ENCODE measurements at regions not wholly inside any gene's neighbourhood (a gene's known extent, or its start where the extent isn't known, plus 50 kb on each side); places are given as distances from the start of the nearest gene placed in this dataset.

DNA sequence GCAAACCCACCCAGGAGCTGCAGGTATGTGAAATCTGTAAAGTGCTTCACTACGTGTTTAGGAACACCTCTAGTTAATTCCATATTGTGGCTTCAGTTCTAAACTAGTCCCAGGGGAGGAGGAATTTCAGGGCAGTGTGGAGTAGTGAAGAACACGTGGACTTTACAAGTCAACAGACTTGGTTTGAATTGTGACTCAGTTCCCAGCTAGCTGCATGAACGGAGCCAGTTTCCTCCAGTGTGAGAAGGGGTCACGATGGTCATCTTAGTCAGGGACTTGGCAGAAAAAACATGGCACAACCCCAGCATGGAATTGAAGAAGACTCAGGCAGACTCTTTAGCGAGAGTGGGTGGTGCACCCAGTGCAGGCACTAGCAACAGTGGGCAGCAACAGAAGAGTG lies 175.7 kb upstream of the UBL3 start:
- no peak for DNase-seq

DNA sequence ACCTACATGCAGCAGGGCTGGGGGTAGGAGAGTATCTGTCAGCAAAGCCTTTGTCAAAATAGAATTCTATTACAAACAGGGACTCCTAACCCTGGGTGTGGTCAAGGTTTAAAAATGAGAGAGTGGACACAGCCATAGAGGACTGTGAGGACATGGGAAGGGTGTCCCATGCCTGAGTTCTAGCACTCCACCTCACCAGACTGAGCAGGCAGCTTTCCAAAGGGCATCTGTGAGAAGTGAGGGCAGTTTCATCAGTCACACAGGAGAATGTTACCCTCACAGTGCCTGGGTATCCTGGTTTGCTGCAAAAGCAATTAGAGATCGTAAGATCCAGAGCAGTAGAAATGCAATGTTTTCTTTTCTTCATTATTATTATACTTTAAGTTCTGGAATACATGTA lies 174.9 kb upstream of the UBL3 start:
- DNase-seq: no peak

DNA sequence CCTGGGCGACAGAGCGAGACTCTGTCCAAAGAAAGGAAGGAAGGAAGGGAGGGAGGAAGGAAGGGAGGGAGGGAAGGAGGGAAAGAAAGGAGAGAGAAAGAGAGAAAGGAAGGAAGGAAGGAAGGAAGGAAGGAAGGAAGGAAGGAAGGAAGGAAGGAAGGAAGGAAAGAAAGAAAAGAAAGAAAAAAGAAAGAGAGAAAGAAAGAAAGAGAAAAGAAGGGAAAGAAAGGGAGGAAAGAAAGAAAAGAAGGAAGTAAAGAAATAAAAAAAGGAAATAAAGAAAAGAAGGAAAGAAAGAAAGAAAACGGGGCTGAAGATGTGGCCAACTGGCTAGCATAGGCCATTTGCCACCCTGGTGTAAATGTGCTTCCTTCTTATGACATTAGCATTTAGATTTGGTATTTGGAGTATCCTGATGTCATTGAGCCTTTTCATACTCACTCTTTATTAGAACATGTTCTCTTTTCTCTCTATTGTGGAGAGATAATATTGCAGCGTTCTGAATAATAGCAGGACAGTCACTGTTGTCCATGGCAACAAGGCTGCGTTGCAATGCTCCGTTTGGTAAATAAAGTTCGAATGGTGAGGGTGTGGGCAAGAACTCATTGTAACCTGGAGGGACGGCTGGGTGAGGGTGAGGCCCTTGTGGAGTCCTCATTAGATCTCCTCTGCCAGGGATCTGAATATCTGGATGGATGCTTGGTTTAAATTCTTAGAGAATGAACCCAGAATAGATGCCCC lies 173.9 kb upstream of the UBL3 start:
- DNase-seq: no peak

DNA sequence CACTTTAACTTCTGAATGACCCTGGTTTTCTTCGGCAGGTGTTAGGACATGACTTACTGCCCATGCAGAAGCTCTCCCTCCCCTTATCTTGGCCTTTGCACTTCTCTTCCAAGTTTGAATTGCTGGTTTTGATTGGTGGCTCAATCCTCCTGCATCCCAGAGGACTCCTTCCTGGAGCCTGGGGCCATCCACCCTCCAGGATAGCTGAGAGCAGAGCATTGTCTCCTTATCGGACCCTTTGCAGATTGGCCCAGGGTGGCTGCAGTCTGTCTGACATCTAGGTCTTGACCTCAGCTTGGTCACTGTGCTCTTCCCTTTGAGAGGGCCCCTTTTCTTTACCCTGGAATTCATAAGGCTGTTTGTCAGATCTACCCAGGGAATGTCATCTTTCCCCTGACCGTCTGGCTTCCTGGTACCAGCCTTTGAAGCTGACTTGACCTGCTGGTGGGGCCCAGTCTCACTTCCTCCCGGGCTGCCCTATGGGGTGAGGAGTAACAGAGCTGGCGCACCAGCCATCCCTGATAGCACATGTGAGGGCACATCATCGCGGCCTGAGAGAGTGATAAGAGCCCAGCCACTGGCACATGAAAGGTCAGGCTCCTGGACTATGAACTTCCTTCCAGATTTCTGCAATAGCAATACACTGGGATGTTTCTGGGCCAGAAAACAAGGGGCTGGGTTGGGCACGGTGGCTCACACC lies 172.9 kb upstream of the UBL3 start:
- DNase-seq: no peak

DNA sequence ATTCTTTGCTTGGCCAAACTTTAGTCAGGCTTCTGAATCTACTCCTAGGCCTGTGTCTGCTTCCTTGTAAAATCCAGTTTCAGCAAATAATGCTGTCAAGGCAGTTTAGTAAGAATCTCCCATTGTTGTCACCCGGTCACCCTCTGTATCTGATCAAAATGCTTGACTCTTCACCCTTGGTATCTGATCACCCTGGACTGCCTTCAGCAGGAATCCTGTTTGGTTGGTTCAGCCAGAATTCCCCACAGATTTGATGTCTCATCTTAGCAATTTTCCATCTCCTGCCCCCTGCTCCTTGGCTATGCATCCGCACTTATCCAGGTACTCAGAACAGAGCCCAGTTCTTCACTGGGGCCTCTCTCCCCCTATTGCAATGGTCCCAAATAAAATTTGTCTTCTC lies 172.4 kb upstream of the UBL3 start:
- DNase-seq: no peak

DNA sequence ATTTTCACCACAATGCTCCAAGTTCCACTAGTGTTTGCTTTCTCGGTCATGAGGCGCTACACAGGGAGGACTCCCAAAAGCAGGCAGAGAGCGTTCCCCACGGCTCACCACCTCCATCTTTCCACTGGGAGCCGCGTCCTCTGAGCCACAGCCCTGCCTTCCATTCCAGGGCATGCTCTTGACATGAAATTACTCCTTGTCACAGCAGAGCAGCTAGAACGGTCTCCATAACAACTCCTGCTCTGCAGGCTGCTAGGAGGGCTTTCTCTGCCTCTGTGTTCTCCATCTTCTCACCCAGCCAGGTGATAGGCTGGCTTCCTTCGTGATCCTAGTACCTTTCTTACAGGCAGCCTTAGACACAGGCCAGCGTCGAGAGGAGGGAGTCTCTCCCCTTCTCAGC lies 171.8 kb upstream of the UBL3 start:
- no peak for DNase-seq

DNA sequence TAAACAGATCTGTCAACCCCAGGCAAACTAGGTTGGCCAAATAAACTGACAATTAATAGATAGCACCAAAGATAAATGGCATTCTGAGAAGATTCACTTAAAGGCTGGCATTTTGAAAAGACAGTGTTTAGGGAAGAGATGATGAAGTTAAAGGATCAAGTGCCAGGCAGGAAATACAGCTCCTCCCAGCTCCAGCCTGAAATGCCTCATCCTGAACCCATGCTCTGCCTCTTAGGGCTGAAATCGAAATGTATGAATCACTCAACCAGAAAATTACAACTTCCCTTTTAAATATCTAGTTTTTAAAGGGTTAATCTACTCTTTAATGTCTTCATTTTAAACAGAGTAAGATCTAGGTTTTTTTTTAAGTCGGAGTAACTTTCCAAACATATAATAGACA lies 171.2 kb upstream of the UBL3 start:
- no peak for DNase-seq

DNA sequence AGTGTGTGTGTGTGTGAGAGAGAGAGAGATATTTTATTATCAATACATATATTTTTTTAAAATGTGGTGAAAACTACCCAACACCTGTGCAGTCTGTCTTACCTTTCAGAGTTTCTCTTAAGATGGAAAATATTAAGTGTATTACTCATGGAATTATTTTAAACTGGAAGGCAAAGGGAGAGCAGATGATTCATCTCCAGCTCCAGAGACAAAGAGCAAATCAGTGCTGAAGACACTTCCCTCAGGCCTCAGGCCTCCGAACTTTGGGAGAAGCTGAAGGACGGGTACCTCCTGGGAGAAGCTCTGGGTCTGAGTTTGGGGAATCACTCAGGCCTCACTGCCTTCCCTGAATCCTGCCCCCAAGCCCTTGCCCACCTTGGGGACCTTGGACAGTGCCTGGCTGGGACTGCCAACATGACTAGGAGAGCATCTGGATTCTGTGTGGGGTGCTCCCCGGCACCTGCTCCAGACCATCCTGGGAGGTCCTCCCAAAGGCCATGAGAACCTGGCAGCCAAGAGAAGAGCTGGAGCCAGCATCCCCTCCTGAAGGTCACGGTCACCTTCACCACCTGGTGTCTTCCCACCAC lies 170.4 kb upstream of the UBL3 start:
- no peak for DNase-seq

DNA sequence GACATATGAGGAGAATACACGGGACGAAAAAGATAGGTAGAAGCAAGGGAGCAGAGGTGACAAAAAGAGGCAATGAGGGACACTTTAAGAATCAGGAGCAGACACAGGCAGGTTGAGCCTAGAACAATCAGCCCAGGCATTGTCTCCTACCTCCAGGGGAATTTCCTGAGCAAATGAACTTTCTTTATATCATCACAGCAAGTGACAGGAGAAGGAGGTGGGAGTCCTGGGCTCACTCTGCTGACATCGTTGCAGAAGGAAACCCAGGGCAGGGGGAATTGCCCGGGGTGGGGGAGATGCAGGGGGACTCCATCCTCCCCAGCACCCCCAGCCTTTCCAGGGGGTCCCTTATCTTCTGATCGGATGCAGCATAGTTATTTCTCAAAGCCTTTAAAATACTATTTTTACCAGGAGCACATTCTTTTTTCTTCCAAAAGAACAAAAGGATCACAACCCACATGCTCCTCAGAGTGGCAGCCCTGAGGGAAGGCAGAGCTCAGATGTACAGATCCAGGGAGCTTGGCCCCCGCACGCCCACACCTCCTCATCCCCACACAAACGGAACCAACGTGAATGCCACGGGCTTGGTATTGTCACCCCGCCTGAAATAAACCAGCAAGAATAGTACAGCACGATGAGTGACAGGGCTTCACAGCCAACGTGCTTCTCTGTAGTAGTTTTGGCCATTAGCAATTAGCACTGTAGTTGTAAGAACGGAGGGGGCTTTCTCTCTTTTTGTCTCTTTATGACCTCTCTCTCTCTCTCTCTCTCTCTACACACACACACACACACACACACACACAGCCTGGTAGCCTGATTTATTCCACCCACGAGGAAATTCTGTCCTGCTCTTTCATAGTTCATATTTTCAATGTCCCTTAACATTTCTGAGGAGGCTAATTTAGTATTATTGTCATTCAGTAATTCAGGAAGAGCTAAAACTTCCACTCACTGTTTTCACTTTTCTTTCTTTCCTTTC lies 169.5 kb upstream of the UBL3 start:
- DNase-seq: no peak

DNA sequence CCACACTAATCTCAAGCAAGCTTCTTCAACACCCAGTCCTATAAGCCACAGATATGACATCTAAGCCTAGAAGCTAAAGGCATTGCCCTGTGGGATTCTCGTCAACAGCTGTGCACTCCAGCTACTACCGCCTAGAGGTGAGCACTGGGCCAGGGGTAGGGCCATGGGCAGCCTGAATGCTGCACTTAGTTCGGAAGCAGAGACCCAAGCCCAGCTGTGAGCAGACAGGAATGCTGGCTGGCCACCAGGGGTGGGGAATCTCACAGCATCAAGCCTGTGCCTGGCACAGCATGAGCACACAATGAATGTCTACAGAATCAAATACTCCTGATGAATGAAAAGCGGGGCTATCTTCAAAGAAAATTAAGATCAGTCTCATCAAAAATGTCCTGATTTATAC lies 167.5 kb upstream of the UBL3 start:
- peak; percentile 36 for DNase-seq

DNA sequence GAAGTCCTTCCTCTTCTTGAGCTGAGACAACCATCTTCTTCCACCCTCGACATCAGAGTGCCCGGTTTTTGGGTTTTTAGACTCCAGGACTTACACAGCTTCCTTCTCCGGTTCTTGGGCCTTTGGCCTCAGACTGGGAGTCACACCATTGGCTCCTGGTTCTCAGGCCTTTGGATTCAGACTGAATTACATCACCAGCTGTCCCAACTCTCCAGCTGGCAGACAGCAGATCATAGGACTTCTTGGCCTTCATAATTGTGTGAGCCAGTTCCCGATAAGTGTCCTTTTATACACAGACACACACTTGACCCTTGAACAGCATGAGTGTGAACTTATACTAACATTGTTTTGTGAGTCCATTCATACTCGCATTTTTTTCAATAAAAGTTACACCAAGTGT lies 166.0 kb upstream of the UBL3 start:
- no peak for DNase-seq

DNA sequence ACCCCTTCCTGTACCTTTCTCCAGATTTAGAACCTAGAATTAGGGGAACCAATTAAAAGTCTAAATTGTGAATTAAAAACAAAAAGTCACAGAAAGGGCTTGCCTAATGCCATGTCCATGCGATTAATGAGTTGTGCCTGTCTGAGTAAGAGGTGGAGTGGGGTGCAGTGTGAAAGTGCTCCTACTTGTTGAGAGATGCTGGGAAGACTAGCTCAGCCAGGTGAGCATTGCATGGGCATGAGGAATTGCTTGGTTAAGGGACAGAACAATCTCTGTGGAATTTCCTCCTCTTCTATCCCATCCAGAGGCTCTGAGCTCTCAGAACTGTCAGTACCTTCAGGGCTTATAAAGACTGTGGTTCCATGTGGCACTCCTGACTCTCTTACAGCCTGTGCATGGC lies 159.0 kb upstream of the UBL3 start:
- DNase-seq: no peak

DNA sequence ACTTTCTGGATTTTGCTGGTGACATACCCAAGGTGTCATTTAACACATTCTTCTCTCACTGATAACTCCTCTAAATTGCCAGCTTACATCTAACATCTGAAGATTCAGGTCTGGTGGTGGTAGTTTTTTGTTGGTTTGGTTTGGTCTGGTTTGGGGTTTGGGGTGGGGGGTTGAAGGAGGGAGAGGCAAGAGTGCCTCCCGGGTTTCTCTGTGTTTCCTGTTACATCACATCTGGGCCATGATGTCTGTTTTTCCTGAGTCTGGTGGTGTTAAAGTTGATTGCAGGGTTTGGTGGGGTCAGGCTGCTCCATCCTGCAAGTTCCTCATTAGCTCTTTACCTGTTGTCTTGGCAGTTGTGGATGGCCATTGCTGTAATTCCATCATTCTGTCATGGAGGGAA lies 155.8 kb upstream of the UBL3 start:
- no peak for DNase-seq

DNA sequence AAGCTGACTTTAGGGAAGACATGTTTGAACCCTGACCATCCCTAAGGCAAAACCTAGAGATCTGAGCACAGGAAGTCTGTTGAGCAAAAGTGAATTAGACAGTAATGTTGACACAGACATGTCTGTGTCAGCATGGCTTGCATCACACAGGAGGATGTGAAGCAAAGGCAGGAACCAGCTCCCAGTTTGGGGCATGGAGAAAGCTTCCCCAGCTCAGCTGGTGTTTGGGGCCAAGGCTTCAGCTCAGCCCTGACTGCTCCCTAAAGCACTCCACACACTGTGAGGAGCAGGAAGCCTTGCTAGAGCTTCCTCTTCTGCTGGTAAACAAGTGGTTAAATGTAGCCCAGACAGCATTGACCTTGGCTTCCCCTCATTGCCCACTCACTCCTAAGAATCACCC lies 153.8 kb upstream of the UBL3 start:
- no peak for DNase-seq

DNA sequence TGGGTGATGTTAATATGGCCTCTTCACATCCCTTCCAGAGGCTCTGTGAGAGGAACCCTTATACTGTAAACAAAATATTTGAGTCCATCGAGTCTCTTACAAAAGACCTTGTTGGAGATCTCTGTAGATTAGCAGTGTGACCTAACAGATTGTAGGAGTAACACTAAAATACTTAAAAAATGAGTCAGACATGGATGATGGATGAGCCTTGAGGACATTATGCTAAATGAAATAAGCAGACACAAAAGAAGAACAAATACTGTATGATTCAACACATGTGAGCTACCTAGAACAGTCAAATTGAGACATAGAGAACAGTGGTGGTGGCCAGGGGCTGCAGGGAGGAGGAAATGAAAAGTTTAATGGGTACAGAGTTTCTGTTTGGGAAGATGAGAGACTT lies 152.2 kb upstream of the UBL3 start:
- DNase-seq: no peak

DNA sequence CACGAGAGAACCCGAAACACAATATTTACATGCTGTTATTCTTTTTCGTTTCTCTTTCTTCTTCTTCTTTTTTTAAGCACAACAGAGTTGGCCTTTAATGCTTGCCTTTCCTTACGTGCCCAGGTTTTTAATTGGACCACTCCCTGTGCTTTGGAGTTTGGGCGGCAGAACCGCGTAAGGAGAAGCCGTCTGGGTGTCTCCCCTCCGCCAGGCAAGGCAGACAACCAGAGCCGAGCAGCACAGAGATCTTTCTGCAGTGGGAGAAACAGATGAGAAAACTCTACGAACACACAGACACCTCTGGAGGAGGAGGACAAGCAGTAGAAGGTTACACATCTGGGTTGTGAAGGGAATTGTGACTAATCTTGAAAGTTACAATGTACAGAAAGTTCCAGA lies 150.0 kb upstream of the UBL3 start:
- DNase-seq: no peak

DNA sequence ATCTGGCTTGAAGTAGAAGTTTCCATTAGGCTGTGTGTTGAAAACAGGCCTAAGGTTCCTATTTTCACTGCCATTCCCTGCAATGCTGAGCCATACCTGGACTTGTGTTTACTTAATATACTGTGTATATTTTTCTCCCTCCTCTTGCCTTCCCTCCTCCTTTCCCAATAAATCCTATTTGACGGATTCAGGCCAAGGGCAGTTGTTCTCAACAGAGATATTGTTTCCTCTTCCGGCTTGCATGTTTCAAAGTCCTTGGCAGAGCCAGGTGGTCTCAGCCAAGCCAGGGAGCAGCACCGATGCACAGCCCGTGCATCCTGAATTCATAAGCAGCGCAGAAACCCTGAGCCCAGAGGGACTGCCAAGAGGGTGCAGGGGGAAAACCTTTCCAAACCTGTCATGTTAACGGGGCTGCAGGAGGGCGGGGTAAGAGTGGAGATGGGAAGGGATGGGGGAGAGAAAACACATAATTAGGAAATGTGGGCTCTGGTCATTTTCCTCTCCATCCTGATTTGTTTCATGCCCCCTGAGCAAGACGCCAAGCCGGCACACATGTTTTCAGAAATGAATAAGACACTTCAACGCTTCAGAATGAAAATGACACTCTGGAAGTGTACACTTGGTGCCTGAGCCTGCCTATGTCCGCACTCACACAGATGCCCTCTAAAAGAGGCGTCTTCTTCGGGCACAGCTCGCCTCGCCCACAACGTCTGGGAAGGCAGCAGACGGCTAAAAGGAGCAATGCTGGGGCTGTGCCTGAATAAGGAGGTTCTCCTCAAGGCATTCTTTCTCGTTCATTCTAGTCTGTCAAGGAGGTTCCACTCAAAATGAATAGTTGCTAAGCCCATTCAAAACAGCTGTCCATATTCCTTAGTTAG lies 149.3 kb upstream of the UBL3 start:
- DNase-seq: no peak

DNA sequence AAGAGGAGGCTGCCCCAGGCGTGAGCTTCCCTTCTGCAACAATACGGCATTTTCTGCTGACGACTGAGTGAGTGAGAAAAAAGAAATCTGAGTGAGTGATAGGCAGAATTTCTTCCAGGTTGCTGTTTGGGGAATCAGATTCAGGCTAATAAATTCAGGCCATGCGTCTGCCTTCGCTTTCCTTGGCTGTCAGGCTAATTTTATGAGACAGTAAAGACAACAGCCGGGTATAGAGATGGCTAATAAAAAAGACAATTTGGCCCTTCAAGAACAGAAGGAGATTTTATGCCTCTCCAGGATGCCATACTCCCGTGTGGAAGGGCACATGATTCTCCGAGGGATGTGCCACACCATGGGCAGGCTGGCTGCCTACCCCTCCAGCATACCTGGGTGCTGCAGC lies 145.9 kb upstream of the UBL3 start:
- DNase-seq: no peak

DNA sequence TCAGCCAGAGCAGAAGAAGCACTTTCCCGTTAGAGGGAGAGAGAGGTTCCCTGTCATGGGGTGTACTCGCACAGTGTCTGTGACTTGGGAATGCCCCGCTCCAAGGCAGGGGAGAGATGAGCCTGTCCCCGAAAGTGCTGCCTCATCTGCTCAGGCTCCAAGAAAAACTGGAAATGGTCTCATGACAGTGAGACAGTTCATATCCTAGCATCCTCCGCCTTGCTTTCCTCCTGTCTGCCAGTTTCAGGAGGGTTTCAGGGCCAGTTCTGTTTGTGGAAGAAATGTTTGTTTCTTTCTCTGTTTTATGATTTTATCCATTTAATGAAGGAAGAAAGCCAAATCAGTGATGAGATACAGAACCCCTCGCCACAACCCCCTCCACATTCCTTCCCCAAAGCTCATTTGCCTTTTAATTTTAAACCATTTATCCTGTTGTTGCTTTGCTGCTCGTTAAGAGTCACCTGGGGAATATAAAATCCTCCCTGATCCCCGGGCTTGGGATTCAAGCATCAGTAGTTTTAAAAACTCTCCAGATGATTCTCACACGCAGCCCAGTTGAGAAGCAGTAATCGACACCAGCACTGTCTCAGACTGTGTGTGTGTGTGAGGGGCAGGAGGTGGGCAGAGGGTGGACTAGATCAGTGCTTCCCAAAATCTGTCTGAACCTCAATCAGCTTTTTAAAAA lies 144.6 kb upstream of the UBL3 start:
- DNase-seq: no peak

DNA sequence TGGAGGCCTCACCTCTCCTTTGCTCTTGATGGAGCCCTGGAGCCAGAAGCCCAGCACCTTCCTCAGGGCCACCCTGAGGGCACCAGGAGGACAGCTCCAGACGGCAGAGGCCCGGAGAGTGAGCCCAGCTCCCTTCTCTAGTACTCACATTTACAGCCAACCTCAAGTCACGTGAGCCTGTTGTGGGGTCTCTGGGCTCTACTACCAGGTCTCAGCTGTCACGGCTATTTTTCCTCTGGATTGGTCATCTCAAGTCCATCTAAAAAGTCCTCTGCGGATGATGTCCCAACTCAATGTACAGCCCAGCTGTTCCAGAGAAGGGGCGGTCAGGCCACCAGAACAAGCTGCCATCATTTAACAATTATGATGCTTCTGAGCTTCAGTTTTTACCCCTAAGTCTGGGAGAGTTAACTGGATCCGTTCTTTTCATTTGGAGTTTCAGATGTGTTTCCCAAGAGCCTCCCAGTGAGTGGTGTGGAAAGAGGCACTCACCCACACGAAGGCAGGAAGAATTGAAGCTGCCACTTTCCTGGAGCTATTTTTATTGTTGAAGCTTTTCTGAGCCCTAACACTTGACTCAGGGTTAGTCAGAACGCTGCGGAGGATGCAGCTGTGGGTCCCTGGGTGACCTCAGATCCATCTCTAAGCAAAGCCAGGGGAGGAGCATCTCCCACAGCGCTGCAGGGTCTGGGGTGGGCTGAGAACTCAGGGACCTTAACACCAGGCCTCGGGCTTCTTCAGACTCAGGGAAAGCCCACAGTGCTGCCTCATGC lies 143.5 kb upstream of the UBL3 start:
- DNase-seq: no peak

DNA sequence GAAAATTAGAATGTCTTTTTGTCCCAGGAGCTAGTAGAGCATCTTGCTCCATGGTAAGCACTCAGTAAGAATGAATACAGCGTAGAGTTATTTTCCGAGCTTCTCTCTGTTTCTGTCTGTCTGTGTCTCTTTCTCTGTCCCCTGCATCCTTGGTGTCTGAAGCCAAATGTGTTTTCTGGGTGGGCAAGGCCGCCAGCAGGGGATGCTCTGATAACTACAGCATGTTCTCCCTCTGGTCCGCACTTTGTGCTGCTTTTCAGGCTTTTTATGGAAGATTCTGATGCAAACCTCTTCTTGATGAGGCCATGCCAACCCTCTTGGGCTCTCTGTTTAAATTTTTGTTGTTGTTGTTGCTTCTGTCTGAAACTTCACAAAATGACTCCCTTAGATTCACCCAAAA lies 142.8 kb upstream of the UBL3 start:
- DNase-seq: no peak
